ENCODE measurements at regions not wholly inside any gene's neighbourhood (a gene's known extent, or its start where the extent isn't known, plus 50 kb on each side); places are given as distances from the start of the nearest gene placed in this dataset.

DNA sequence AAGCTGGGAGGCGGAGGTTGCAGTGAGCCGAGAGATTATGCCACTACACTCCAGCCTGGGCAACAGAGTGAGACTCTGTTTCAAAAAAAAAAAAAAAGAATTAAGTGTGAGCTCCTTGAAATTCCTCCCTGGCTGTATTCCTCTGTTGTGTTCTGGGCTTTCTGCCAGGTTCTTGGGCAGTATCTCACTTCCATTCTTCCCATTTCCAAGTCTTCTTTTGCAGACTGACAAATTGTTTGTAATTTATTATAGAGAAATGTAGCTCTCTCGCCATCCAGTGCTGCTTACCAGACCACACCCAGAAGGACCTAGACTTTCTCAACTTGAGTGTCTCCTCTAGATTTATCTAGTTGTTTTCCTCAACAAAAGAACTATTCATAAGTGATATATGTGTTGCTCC, 105.0 kb upstream of the ADGRL2 start:
- no peak for DNase-seq

DNA sequence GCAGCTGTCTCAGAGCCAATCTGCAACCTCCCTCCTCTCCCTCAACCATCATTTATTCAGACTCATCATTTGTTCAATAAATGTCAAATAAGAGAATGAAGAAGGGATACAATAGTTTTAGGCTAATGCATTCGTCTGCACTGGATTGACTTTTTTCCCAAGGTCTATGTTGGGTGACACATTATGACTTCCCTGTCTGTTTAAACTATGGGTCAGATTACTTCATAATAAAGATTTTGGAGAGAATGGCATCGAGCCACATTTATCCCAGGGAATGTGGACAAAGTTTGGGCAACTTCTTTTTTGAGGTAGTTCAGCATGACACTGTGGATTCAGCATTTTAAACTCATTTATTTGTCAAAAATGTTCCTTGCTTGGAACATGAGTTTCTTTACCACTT, 107.4 kb upstream of the ADGRL2 start:
- no peak for DNase-seq

DNA sequence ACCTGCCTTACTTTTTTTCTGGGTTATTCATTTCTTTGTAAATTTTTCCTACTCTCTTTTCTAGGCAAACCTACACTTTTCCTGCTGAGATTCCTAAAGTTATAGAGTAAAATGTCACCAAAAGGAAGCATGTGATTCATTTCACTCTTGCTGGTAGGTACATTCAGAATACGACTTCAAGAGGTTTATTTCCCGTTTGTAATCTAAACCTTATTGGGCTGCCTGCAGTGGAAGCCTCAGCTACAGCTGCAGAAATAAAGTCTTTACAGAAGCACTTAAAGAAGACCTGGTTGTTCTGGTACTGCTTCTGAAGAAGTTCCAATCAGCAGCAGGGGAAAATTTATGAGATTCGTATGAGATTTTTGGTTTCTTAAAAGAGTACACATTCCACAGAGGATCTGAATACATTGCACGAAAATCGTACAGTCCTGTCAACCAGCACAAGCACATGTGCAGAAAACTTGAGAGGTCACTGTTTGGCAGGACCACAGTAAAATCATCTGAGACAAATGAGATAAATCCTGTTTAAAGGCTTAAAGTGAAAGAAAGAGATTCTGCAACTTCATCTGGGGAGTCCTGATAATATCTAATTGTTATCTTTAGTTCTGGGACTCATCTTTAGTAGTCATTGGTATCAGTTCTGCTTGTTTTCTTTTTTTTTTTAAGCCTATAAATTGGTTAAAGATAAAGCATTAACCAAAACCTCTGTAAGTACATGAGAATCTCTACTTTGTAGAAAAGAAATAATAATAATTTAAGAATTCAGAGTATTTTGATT, 109.9 kb upstream of the ADGRL2 start:
- DNase-seq: no peak

DNA sequence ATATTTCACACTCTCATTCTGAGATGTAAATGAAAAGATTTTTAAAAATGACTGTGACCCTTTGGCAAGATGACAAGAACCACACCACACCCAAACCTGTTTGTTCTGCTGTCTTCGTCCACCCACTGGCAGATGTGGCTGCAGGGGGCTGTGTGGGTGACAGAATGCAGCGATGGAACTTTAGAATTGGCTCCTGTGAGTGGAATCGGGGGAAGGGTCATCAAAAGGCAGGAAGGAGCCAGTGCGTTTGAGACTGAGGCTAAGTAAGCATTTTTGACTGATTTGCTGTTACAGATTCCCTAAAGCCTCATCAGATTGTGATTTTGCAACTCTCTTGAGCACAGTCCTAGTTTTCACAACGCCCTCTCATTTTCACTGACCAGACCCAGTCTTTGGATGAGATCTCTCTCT, 111.2 kb upstream of the ADGRL2 start:
- no peak for DNase-seq

DNA sequence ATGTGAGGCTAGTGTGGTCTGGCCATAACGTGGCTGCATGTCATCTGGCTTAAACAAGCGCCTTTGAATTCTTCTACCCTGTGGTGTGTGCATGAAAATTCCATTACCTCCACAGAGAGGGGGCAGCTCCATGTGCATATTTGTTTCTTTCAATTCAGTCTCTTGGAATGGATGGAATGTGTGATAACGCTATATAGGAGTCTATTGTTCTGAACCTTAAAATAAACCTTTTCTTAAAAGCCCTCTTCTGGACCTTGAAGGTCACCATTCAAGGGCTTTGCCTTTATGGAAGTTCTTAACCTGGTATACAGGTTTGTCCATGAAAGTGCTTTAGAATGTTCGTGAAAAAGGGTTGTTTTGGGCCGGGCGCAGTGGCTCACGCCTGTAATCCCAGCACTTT, 118.2 kb upstream of the ADGRL2 start:
- no peak for DNase-seq

DNA sequence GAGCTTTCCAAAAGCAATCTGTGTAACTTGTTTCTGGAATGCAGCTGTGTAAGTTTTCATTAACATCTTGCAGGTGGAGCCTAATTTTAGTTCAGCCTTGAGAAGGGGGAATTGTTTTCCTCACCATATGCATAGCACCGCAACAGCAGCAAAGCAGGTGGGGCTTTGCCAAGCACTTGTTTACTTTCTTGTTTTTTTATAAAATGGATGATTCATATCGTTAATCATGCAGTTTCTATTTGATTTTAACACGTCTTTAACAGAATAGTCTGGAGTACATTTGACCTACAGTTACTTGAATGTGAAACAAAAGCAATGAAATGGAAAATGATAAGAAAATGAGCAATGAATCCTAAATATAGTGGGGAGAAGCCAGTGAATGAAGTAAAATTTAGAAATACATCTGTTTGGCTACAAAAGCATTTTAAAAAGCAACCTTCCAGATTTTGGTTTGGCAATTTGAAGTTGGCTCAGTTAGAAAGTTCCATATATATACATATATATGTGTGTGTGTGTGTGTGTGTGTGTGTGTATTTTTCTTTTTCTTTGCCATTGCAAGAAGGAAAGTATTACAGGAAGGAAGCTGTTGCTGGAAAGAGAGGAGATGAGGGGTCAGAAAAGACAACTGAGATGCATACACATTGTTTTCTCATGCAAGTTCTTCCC, 119.0 kb upstream of the ADGRL2 start:
- DNase-seq: no peak

DNA sequence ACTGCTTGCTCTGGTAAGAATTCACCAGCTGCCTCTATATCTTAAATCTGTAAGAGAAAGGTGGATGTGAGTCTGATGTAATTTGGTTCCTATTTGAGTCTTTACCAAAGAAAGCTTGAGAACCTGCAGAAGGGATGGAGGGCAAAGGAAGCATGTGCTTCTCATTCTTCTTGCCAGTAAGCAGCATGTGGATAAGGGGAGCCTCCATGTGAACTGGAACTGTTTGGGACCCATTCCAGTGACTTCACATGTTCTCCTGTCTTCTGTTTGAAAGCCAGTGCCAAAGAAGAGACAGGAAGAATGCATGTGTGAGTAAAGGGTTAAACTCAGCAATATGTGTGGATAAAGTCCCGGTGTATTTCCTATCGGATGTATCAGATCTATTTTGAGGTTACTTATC, 119.6 kb upstream of the ADGRL2 start:
- no peak for DNase-seq

DNA sequence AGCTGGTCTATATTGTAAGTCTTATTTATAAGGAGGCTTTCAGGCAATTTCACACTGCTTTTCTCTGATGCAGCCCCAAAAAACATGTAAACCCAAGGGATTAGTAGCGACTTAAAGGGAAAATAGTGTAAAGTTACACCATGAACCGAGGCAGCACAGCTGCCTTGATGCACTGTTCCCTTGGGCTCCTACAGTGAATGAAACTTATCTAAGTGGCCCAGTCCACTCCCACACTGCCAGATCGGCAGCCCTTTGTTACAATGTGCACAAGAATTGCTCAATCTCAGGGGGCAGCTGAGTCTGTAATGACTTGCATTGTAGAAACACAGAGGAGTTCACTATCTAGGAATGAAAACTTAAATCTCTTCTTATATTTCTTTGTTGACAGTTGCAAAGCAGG, 120.8 kb upstream of the ADGRL2 start:
- no peak for DNase-seq

DNA sequence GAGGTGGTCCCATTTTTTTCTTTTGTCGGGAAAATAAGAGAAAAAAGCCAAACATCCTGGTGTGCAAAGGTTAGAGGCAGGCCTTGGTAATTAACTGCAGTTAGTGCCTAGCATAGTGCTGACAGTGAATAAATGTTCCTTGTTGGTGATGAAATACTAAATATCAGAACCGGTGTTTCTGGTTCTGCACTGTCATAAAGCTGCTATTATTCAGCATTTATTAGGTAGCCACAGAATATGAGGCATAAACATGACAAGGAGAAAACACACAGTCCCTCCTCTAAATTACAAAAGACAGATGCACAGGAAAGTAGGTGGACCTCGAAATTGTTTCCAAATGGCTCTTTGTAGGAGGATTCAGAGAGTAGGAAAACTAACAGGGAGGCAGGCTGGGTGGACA, 122.0 kb upstream of the ADGRL2 start:
- DNase-seq: no peak

DNA sequence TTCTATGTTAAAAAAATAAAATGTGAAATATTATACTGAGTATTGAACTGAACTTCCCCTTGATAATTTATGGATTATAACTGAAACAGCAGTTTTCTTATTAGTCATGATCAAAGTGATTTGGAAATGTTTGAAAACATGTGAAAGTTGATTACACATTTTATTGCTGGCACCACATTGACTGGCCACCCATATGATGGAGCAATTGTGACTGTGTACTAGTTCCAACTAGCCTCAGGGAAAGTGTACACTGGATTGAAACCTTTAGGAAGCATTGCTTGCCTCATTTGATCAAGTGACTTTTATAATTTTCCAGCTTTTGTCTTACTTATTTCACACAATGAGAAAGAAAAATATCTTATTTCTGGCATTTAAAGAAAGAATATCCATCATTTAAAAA, 128.0 kb upstream of the ADGRL2 start:
- DNase-seq: no peak

DNA sequence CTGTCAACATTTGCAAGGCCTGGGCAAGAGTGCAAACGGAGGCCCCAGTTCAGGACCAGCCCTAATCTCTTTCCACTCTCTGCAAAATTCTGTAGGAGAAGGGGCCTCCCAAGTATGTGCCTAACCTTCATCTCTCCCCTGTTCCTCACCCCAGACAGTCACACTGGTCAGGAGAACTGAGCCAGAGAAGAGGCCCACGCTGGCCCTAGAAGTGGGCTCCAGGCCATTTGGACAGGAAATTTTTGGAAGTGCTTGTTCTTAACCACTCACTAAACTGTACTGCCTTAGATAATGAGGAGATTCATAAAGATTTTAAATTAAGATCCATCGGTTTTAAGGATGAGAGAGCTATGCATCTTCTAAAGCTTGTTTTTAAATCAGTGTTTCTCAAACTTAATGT, 129.7 kb upstream of the ADGRL2 start:
- DNase-seq: no peak

DNA sequence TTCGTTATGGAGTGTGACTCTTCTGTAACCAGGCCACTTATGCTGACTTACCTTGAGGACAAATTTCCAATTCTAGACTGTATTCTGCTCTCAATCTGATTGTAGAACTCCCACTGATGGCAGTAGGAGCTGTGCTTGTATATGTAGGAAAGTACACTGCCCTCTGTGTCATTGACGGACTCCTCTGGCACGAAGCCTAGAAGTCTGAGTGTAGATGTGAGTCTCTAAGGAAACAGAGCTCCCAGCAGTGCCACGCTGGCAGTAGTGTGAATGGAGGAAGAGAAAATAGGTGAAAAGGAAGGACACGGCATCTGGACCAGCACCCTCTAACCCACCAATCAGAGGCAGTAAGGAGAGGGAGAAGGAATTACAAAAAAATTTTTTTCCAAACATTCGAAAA, 130.4 kb upstream of the ADGRL2 start:
- DNase-seq: no peak

DNA sequence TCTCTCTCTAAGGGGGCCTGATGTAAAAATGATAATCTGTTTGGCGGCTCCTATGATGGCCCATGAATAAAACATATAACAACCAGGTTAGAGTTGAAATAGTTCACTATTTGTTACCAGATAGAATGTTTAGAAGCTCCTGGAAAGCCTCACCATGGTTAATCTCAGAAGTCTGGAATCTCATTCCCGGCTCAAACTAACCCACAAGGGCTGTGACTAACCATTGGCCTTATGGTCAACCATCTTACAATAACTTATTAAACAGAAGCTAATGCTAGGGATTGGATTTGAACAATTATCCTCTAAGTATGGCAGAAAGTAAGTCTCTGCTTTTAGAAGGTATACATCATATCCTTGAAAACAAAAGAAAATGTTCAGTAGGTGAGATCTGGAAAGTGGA, 134.1 kb upstream of the ADGRL2 start:
- DNase-seq: no peak

DNA sequence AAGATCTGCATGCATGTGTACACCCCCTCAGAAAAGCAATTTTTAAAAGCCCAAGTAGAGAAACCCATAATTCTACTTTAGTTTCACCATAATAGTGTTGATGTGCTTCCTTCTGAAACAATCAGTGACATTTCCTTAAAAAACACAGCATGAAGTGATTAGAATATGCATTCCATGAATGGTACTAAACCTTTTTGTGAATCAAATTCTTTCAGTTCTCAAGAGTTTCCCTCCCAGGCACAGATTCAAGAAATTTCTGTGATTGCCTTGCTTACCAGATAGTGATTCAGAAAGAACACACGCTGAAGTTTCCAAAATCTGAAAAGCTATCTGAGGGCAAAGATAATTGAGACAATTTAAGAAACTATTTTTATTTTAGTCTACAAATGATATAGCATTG, 136.4 kb upstream of the ADGRL2 start:
- DNase-seq: no peak

DNA sequence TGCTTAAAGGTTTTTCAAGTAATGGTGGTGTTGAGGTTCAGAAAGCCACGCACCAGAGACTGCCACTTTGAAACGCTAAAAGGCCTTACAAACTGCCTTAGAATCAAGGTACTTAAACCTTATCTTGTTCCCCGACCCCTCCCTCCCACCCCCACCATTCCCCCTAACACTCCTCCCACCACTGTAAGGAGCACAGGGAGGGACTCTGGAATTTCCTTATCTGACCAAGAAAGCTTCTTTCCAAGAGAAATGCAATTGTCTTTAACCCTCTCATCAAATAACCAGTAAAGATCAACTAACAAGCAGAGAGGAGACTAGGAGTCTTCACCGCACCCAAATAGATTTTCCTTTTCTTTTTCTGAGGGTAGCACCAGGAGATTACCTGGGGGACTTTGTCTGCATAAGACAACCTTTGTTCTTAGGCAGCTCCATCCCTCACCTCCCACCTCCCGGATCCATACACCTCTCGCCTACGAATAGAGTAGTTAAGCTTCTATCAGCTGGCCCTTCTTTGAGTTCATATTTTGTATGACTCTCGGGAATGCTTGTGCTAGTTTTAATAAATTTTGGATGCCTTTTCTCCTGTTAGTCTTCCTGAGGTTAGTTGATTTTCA, 137.7 kb upstream of the ADGRL2 start:
- DNase-seq: no peak

DNA sequence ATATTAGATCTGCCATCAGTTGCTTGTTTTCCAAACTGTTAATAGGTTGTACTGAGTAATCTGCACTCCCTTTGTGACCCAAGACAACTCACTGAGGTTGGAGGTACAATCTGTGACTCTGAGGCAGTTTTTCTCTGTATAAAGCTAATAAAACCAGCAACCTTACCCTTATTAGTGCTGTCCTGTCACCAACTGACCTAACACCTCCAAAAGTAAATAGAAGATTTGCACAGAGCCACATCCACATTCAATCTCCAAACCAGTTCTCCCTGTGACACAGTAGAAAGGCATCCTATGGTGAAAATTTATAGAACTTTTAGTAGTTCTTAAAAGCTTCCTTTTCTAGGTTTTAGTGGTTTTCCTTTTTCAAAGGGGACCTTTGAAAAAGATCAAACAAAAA, 140.4 kb upstream of the ADGRL2 start:
- DNase-seq: no peak

DNA sequence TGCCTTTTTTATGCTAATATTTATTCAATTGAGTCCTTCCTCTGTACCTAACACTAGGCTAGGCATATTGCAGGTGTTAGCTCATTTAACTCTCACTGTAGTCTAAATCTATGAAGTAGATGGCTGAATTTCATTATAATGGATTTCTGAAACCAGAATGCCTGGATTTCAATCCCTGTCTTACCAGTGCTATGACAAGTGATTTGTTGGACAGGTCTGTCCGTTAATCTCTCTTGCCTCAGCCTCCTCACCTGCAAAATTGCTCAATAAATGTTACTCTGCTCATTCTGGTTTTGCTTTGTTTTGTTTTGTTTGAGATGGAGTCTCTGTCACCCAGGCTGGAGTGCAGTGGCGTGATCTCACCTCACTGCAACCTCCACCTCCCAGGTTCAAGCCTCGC, 146.1 kb upstream of the ADGRL2 start:
- no peak for DNase-seq

DNA sequence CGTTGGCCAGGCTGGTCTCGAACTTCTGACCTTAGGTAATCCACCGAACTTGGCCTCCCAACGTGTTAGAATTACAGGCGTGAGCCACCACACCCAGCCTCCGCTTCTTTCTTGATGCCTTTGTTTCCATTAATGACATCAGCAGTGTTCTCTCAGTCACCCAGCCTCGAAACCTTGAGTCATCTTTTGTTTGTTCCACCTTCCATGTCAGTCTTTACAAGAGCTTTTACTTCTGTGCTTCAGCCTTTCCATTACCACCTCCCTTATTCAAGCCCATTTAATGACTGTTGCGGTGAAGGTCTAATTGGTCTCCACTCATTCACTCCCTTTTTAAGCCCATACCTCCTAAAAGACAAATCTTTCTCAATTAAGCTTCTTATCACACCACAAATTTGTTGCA, 146.6 kb upstream of the ADGRL2 start:
- DNase-seq: no peak

DNA sequence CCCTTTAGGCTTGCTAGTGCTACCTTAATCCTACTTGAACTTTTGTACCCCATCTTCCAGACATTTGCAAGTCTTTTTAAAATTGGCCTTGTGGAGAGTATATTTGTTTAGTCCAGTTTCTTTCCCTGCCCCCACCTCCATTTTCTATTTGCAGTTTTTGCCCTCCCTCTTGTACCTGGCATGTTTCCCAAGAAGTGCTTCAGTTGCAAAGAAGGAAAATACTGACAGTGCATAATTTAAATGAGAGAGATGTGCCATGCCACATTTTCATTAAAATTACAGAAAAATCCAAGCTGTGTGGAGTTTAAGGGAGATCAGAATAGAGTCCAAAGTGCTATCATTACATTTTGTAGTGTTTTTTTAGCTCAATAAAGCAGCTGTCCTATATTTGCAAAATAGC, 150.0 kb upstream of the ADGRL2 start:
- no peak for DNase-seq

DNA sequence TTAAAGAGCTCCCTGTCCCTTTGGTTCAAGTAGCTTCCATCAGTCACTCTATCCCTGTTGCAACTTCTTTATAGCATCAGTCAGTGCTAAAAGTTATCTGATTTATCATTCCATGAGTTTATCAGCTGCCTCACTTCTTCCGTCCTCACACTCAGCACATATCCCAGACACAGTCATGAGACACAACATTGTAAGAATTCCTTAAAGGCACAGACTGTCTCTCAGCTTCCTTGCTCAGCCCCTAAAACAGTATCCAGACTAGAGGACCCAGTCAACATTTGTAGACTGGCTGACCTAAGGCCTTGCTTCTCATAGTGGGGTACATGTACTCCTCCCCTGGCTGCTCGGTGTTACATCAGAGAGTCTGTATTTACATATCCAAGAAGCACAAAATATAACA, 164.9 kb upstream of the ADGRL2 start:
- no peak for DNase-seq

DNA sequence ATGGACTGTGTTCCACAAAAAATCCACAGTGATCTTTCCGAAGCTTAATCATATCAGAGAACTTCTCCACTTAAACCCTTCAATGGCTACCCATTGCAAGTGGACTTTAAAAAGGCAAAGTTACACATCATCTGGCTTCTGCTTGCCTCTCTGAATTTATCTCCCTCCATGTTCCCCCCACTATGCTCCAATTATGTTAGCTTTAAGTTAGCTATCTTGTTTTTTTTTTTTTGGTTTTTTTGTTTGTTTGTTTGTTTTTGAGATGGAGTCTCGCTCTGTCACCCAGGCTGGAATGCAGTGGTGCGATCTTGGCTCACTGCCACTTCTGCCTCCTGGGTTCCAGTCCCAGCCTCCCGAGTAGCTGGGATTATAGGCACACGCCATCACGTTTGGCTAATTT, 166.4 kb upstream of the ADGRL2 start:
- DNase-seq: no peak

DNA sequence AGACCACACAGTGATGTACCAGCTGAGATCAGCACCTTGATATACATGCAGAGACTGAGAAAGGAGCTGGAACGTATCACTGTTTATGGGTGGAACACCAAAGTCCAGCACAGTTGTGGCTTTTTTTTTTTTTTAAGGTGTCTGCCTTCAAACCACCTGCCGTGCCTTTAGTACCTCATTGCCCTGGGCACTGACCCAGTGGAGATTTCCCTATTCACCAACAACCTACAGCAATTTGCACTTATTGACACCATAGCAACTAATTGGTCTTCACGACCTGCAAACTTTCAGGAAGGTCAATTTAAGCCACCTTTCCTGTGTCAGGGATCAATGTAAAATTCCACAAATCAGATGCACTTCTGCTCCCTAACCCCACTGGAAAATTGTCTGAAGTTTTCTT, 181.6 kb upstream of the ADGRL2 start:
- DNase-seq: no peak

DNA sequence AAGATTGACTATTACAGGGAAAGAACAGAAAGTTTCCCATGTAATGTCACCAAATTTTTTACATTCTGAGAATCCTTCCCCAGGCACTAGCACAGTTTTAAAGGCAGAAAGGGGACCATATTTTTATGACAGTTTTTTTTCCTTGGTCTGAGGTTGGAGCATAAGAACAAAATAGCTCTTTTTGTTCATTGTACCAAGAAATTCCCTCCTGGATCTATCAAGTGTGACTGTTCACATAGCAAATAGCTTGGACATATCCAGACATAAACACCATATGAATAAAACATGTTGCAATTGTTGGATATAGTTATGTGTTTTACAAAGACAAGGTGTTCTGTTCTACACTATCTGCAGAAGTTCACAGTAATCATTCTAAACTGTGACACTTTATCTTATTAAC, 182.4 kb upstream of the ADGRL2 start:
- no peak for DNase-seq

DNA sequence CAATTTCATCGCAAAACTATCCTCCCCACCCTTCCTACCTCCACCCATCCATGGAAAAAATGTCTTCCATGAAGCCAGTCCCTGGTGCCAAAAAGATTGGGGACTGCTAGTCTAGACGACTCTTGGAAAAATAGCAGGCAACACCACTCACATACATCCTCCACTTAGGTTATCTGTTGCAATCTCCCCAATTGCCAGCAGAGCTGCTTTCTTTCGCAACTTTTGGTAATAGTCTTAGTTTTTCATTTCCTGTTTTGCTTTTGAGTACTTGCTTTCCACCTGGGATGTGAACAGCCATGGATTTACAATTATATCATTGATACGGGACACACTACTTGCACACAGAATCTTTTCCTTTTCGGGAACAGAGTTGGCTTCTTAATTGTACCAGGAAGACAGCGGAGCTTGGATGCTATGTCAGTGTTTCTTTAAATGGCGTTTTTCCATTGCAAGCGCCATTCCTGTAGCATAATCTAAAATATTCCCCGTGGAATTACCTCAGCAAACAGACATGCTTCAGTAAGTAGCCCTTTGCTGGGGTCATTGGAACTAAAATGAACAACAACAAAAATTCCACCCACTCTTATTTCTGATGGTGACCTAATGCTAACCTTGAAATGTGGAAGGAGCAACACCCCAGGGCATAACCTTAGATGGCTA, 183.3 kb upstream of the ADGRL2 start:
- no peak for DNase-seq
